Neuronal stem cell (in vitro differentiated cells): ENCODE measurements at regions not wholly inside any gene's neighbourhood (a gene's known extent, or its start where the extent isn't known, plus 50 kb on each side); places are given as distances from the start of the nearest gene placed in this dataset.
A peak's percentile ranks its signal among the peaks of the same experiment; 100 is the strongest.
"Not testable (repeated sequence)": the region's sequence is repeated elsewhere in the genome, so short reads cannot be mapped to it uniquely, and the experiment has no call there.

ENCODE experiments used
- DNase-seq: peaks from one replicate; pipeline ENCODE4 v3.0.0-alpha.2; 2013; ENCODE audit warnings: low spot score
- H2AFZ ChIP-seq: one replicate; pipeline ENCODE4 v1.6.1; 2013; ENCODE audit warnings: mild to moderate bottlenecking, low read length, inconsistent platforms
- H2AK5ac ChIP-seq: 2 replicates; pipeline ENCODE4 v1.6.1; 2013; ENCODE audit warnings: low read depth, mild to moderate bottlenecking, inconsistent platforms, low read length, moderate library complexity, mixed read lengths
- H2BK120ac ChIP-seq: 2 replicates; pipeline ENCODE4 v1.6.1; 2013; ENCODE audit warnings: low read depth, mild to moderate bottlenecking, inconsistent platforms, low read length, moderate library complexity, mixed read lengths
- H2BK12ac ChIP-seq: one replicate; pipeline ENCODE4 v1.6.1; 2013; ENCODE audit warnings: low read length, inconsistent platforms
- H2BK15ac ChIP-seq: 2 replicates; pipeline ENCODE4 v1.6.1; 2013; ENCODE audit warnings: mild to moderate bottlenecking, low read length, inconsistent platforms, mixed read lengths
- H2BK5ac ChIP-seq: one replicate; pipeline ENCODE4 v1.6.1; 2013; ENCODE audit warnings: inconsistent platforms, mild to moderate bottlenecking, low read length, moderate library complexity
- H3K14ac ChIP-seq: one replicate; pipeline ENCODE4 v1.6.1; 2013; ENCODE audit warnings: low read length, inconsistent platforms
- H3K18ac ChIP-seq: 2 replicates; pipeline ENCODE4 v1.6.1; 2013; ENCODE audit warnings: low read length, inconsistent platforms
- H3K23ac ChIP-seq: 2 replicates; pipeline ENCODE4 v1.6.1; 2013; ENCODE audit warnings: low read depth, mild to moderate bottlenecking, mixed read lengths, low read length, inconsistent platforms; ENCODE audit not compliant: poor library complexity
- H3K27ac ChIP-seq: replicated peaks from 3 replicates; pipeline ENCODE4 v1.5.1; 2013; ENCODE audit warnings: low read length, inconsistent platforms
- H3K27me3 ChIP-seq, 3 experiments: 2 replicates each; pipeline ENCODE4 v1.6.1; 2013; ENCODE audit warnings: low read length in 3 of 3, mild to moderate bottlenecking in 2 of 3, inconsistent platforms in 1 of 3, low read depth in 1 of 3, mixed read lengths in 1 of 3, moderate library complexity in 1 of 3; ENCODE audit not compliant: control insufficient read depth in 3 of 3, insufficient read depth in 3 of 3
- H3K36me3 ChIP-seq, 2 donors: replicated peaks in 1 of 2; 2 replicates each; pipeline ENCODE4 v1.6.1; 2013; ENCODE audit warnings: low read length in 2 of 2; ENCODE audit not compliant: control insufficient read depth in 2 of 2, insufficient read depth in 2 of 2
- H3K4ac ChIP-seq: 2 replicates; pipeline ENCODE4 v1.6.1; 2013; ENCODE audit warnings: inconsistent platforms, mild to moderate bottlenecking, low read length, moderate library complexity
- H3K4me1 ChIP-seq, 2 donors: 1 replicate in 1 of 2; 2 replicates in 1 of 2; pipeline ENCODE4 v1.6.1; 2013; ENCODE audit warnings: low read length in 2 of 2, low read depth in 1 of 2; ENCODE audit not compliant: control insufficient read depth in 2 of 2, insufficient read depth in 1 of 2
- H3K4me2 ChIP-seq: one replicate; pipeline ENCODE4 v1.6.1; 2013; ENCODE audit warnings: mild to moderate bottlenecking, low read length, inconsistent platforms; ENCODE audit not compliant: insufficient read depth, poor library complexity, severe bottlenecking
- H3K4me3 ChIP-seq, 2 donors: 2 replicates each; pipeline ENCODE4 v1.5.1; 2013; ENCODE audit warnings: low read length in 2 of 2, mild to moderate bottlenecking in 2 of 2, inconsistent platforms in 1 of 2, moderate library complexity in 1 of 2
- H3K79me1 ChIP-seq: one replicate; pipeline ENCODE4 v1.6.1; 2013; ENCODE audit warnings: low read depth, mild to moderate bottlenecking, inconsistent platforms, low read length, moderate library complexity
- H3K9ac ChIP-seq: one replicate; pipeline ENCODE4 v1.6.1; 2013; ENCODE audit warnings: mild to moderate bottlenecking, low read depth, low read length, inconsistent platforms; ENCODE audit not compliant: poor library complexity
- H3K9me3 ChIP-seq, 2 donors: replicated peaks in 1 of 2; 2 replicates each; pipeline versions ENCODE3 to v1.6.1; 2013; ENCODE audit warnings: low read length in 2 of 2, mild to moderate bottlenecking in 2 of 2, inconsistent platforms in 1 of 2, low read depth in 1 of 2, mixed read lengths in 1 of 2, moderate library complexity in 1 of 2; ENCODE audit not compliant: control insufficient read depth in 2 of 2, insufficient read depth in 1 of 2
- H4K8ac ChIP-seq: one replicate; pipeline ENCODE4 v1.6.1; 2013; ENCODE audit warnings: low read depth, mild to moderate bottlenecking, inconsistent platforms, low read length, moderate library complexity
- H4K91ac ChIP-seq: one replicate; pipeline ENCODE4 v1.6.1; 2013; ENCODE audit warnings: low read length, low read depth, mild to moderate bottlenecking, inconsistent platforms; ENCODE audit not compliant: poor library complexity
- WGBS, 2 donors: extraction: QIAGEN DNeasy Blood & Tissue Kit; methylation state at CpG; one replicate each; pipeline ENCODE4 v1.1.7; 2013; ENCODE audit warnings: missing lambda C conversion rate in 2 of 2, mixed read lengths in 1 of 2; ENCODE audit not compliant: insufficient read length in 2 of 2, insufficient replicate concordance in 1 of 2; ENCODE audit errors: extremely low coverage in 2 of 2; 5-methylcytosine and 5-hydroxymethylcytosine counted together

GRCh38 chr6:78380541-78380940 is 486.8 kb upstream of the IRAK1BP1 start:
- Histone ChIP-seq H2BK12ac (no peak overlapping the region), H3K36me3 (no peaks in the 10 kb centered on the region), H3K9me3 (no peaks in the 10 kb centered on the region), H2AFZ (no peak overlapping the region), H3K27ac (peak overlapping the region; percentile 46), H3K4me2 (no peak overlapping the region), H3K79me1 (no peaks in the 10 kb centered on the region), H3K9ac (no peak overlapping the region), H3K4me3 (no peak overlapping the region), H3K14ac (no peak overlapping the region), H4K8ac (no peak overlapping the region), H4K91ac (no peak overlapping the region), H2BK15ac (no peak overlapping the region), H3K4ac (no peak overlapping the region), H3K4me1 (peaks cover 0 to 2% of the 10 kb centered on the region in 2 donors), H2BK120ac (no peak overlapping the region), H2BK5ac (no peak overlapping the region), H2AK5ac (no peak overlapping the region), H3K27me3 (no peaks in the 10 kb centered on the region), H3K23ac (no peak overlapping the region), H3K18ac (no peak overlapping the region)
- WGBS, 2 donors: no CpG with 5 or more reads among the region's 2 CpGs
- DNase-seq: no peak

GRCh38 chr6:78383968-78384367 is 483.4 kb upstream of the IRAK1BP1 start:
- H2BK12ac ChIP-seq: no peak overlapping the region
- no peak overlapping the region for H4K91ac ChIP-seq
- no peak overlapping the region for H3K14ac ChIP-seq
- H3K79me1 ChIP-seq: no peaks in the 10 kb centered on the region
- DNase-seq: no peak
- H3K4me3 ChIP-seq: no peak overlapping the region
- no peak overlapping the region for H2BK120ac ChIP-seq
- peaks cover 0 to 2% of the 10 kb centered on the region in 2 donors for H3K4me1 ChIP-seq
- H4K8ac ChIP-seq: no peak overlapping the region
- no peak overlapping the region for H2AFZ ChIP-seq
- H3K23ac ChIP-seq: no peak overlapping the region
- H2BK5ac ChIP-seq: no peak overlapping the region
- no peak overlapping the region for H3K27ac ChIP-seq
- H3K27me3 ChIP-seq: no peaks in the 10 kb centered on the region
- no peak overlapping the region for H3K4ac ChIP-seq
- no peak overlapping the region for H3K4me2 ChIP-seq
- peaks cover 0 to 1% of the 10 kb centered on the region in 2 donors for H3K9me3 ChIP-seq
- WGBS, 2 donors: no CpG with 5 or more reads among the region's 2 CpGs
- H2BK15ac ChIP-seq: no peak overlapping the region
- H3K9ac ChIP-seq: no peak overlapping the region
- no peaks in the 10 kb centered on the region for H3K36me3 ChIP-seq
- no peak overlapping the region for H3K18ac ChIP-seq
- no peak overlapping the region for H2AK5ac ChIP-seq

- H3K9ac ChIP-seq, H4K8ac ChIP-seq, H3K36me3 ChIP-seq, H3K4me2 ChIP-seq, H2BK15ac ChIP-seq, H3K27me3 ChIP-seq, DNase-seq, H3K9me3 ChIP-seq, H3K4ac ChIP-seq, H2AFZ ChIP-seq, H2BK120ac ChIP-seq, H3K4me1 ChIP-seq, H3K23ac ChIP-seq, H3K18ac ChIP-seq, H4K91ac ChIP-seq, H3K4me3 ChIP-seq, H3K27ac ChIP-seq, H2BK5ac ChIP-seq, H2AK5ac ChIP-seq, H2BK12ac ChIP-seq, H3K79me1 ChIP-seq: not testable (repeated sequence)
- WGBS, 2 donors: no CpG with 5 or more reads among the region's 2 CpGs
- peak overlapping the region; percentile 71 for H3K14ac ChIP-seq
Measured at GRCh38 chr6:78386854-78387253, 480.5 kb upstream of the IRAK1BP1 start.

- Histone ChIP-seq H3K4me2 (no peak overlapping the region), H2AK5ac (no peak overlapping the region), H3K4me1 (no peaks in the 10 kb centered on the region), H2AFZ (no peak overlapping the region), H3K23ac (no peak overlapping the region), H3K79me1 (no peaks in the 10 kb centered on the region), H4K8ac (no peak overlapping the region), H2BK12ac (no peak overlapping the region), H3K9ac (no peak overlapping the region), H4K91ac (no peak overlapping the region), H3K27me3 (no peaks in the 10 kb centered on the region), H2BK120ac (no peak overlapping the region), H2BK5ac (no peak overlapping the region), H3K27ac (no peak overlapping the region), H2BK15ac (no peak overlapping the region), H3K18ac (no peak overlapping the region), H3K4ac (no peak overlapping the region), H3K36me3 (no peaks in the 10 kb centered on the region), H3K4me3 (no peak overlapping the region), H3K9me3 (peaks cover 0 to 1% of the 10 kb centered on the region in 2 donors), H3K14ac (no peak overlapping the region)
- WGBS, 2 donors: no CpG with 5 or more reads among the region's 1 CpG
- no peak for DNase-seq
Measured at GRCh38 chr6:78390066-78390465, 477.3 kb upstream of the IRAK1BP1 start.
